HepG2 (cell line): ENCODE measurements at regions not wholly inside any gene's neighbourhood (a gene's known extent, or its start where the extent isn't known, plus 50 kb on each side); places are given as distances from the start of the nearest gene placed in this dataset.
A peak's percentile ranks its signal among the peaks of the same experiment; 100 is the strongest.

Source experiments
- ARHGAP35 ChIP-seq: sonication (generic); formaldehyde crosslinking; IDR thresholded peaks from 2 replicates; pipeline ENCODE4 v1.9.0; 2022; ENCODE audit warnings: mild to moderate bottlenecking, inconsistent platforms, moderate library complexity, missing genetic modification reagents, borderline replicate concordance
- CBX2 ChIP-seq, 2 experiments: fragments of 200-600 bp in 1 of 2; sonication (generic); formaldehyde crosslinking in 1 of 2; IDR thresholded peaks; 2 replicates each; pipeline versions ENCODE4 v1.7.0 to v1.8.1; 2018 to 2022; ENCODE audit warnings: low read depth in 2 of 2, low read length in 1 of 2, mild to moderate bottlenecking in 1 of 2, missing genetic modification reagents in 1 of 2
- CTCF ChIP-seq: sonication (generic); formaldehyde crosslinking; IDR thresholded peaks from 2 replicates; pipeline ENCODE4 v1.5.0; 2020; ENCODE audit warnings: mild to moderate bottlenecking, missing genetic modification reagents, moderate library complexity
- GLI4 ChIP-seq: sonication (generic); formaldehyde crosslinking; IDR thresholded peaks from 2 replicates; pipeline ENCODE4 v1.5.1; 2020; ENCODE audit warnings: missing genetic modification reagents, mild to moderate bottlenecking, moderate library complexity, borderline replicate concordance
- HDAC6 ChIP-seq: fragments of 200-600 bp; sonication (generic); IDR thresholded peaks from 2 replicates; pipeline ENCODE4 v1.7.0; 2017; ENCODE audit warnings: mild to moderate bottlenecking, antibody characterized with exemption, low read length, low read depth
- HOXA7 ChIP-seq: sonication (generic); formaldehyde crosslinking; IDR thresholded peaks from 2 replicates; pipeline ENCODE4 v1.8.1; 2022; ENCODE audit warnings: mild to moderate bottlenecking, missing genetic modification reagents, moderate library complexity
- MLXIP ChIP-seq: sonication (generic); formaldehyde crosslinking; IDR thresholded peaks from 2 replicates; pipeline ENCODE4 v1.9.0; 2021; ENCODE audit warnings: missing genetic modification reagents, borderline replicate concordance
- RBM39 ChIP-seq: fragments of 200-400 bp; formaldehyde crosslinking; IDR thresholded peaks from one replicate; pipeline ENCODE4 v1.6.1; 2018; ENCODE audit warnings: antibody characterized with exemption, mild to moderate bottlenecking, low read depth, low read length; ENCODE audit not compliant: poor library complexity, severe bottlenecking

- no peak for TF ChIP-seq HDAC6
- 0 out of 2 replicates have a peak, but pooled peaks have one; percentile 7 for TF ChIP-seq CTCF (CRISPR knock-in tag)
- no peak for TF ChIP-seq CBX2 (IDR thresholded peaks at IDR 0.05; ENCODE audit: low read depth, low read length)
- no peak for TF ChIP-seq CBX2 (CRISPR knock-in tag; IDR thresholded peaks at IDR 0.05; ENCODE audit: low read depth)
- TF ChIP-seq HOXA7 (CRISPR knock-in tag): no peak
- TF ChIP-seq MLXIP (CRISPR knock-in tag): no peak
- no peak for TF ChIP-seq ARHGAP35 (CRISPR knock-in tag)
- TF ChIP-seq GLI4: no peak
- TF ChIP-seq RBM39: peak; percentile 44
These were observed 125.8 kb downstream of the DLL1 start (continued) for GRCh38 chr6:170165085-170165470.
